ENCODE measurements at regions not wholly inside any gene's neighbourhood (a gene's known extent, or its start where the extent isn't known, plus 50 kb on each side); places are given as distances from the start of the nearest gene placed in this dataset.

- no peak for TF ChIP-seq ZNF142 (CRISPR knock-in tag; IDR thresholded peaks at IDR 0.05)
- no peak for TF ChIP-seq NFYB (CRISPR knock-in tag; IDR thresholded peaks at IDR 0.05)
- no peak for TF ChIP-seq ZNF772 (CRISPR knock-in tag; IDR thresholded peaks at IDR 0.05)
- no peak for TF ChIP-seq ZNF446 (CRISPR knock-in tag; IDR thresholded peaks at IDR 0.05)
- no peak for TF ChIP-seq TBP (CRISPR knock-in tag; IDR thresholded peaks at IDR 0.05)
Observed at GRCh38 chr1:198883184-198883583, 244.3 kb downstream of the PTPRC start (continued).

GRCh38 chr1:198887866-198888265 lies 249.0 kb downstream of the PTPRC start:
- Histone ChIP-seq H3K4me2 (ENCODE audit: low read depth, low read length) (no peak overlapping the region), H3K9ac (ENCODE audit: insufficient read depth, low read depth, low read length) (no peak overlapping the region), H2AFZ (ENCODE audit: low read length) (no peak overlapping the region), H3K79me2 (ENCODE audit: insufficient read depth, low read length) (no peaks in the 10 kb centered on the region), H3K27me3 (ENCODE audit: control insufficient read depth in 1 of 2, insufficient read depth in 2 of 2, low read length in 2 of 2) (no peaks in the 10 kb centered on the region), H3K4me1 (ENCODE audit: insufficient read depth, low read length) (no peaks in the 10 kb centered on the region), H3K27ac (ENCODE audit: extremely low read length, insufficient read depth, low read length) (no peak overlapping the region), H3K9me3 (ENCODE audit: low read length) (no peaks in the 10 kb centered on the region), H3K4me3 (replicated peaks in 1 of 3; ENCODE audit: insufficient read depth in 1 of 3, low read depth in 2 of 3, low read length in 3 of 3) (no peak overlapping the region), H4K20me1 (ENCODE audit: insufficient read depth, low read length) (no peaks in the 10 kb centered on the region), H3K36me3 (replicated peaks in 1 of 2; ENCODE audit: control insufficient read depth in 1 of 2, insufficient read depth in 2 of 2, low read length in 2 of 2) (no peaks in the 10 kb centered on the region)
- FAIRE-seq = no peak
- ChIA-PET CTCF (ENCODE audit: low intra/inter-chr PET ratio, low total read pairs) (no interaction called here), POLR2A (no interaction called here)
- no peak for TF ChIP-seq HNRNPH1 (optimal IDR thresholded peaks at IDR 0.05; ENCODE audit: low read depth, low read length)
- TF ChIP-seq FOXK2 (IDR thresholded peaks at IDR 0.05) = no peak
- TF ChIP-seq ZNF800 (CRISPR knock-in tag; IDR thresholded peaks at IDR 0.05) = no peak
- TF ChIP-seq HOXA3 (CRISPR knock-in tag; IDR thresholded peaks at IDR 0.05) = no peak
- no peak for TF ChIP-seq SKI (IDR thresholded peaks at IDR 0.05; ENCODE audit: partially characterized antibody)
- no peak for TF ChIP-seq LRRFIP1 (CRISPR knock-in tag; conservative IDR thresholded peaks at IDR 0.05)
- TF ChIP-seq SAP130 (CRISPR knock-in tag; IDR thresholded peaks at IDR 0.05; ENCODE audit: low read depth) = no peak
- in situ Hi-C loops (cut with HindIII; ENCODE audit: extremely low pct_ligation_motif_present, low pct_unique_long_range_greater_than_20kb) = no loop called here
- intact Hi-C loops (cut with micrococcal nuclease; ENCODE audit: unreplicated experiment) = no loop called here
- DNase-seq (ENCODE audit: low spot score) = no peak
- ATAC-seq = no peak
- WGBS (ENCODE audit: low lambda C conversion rate) = 78% methylated on average over 4 of the region's 4 CpGs
- no TSS peak for BruUV-seq (replicated peaks)
